HG02623 (cell line): ENCODE measurements at regions not wholly inside any gene's neighbourhood (a gene's known extent, or its start where the extent isn't known, plus 50 kb on each side); places are given as distances from the start of the nearest gene placed in this dataset.

Experiments used
- ATAC-seq: cut with Tn5 transposase; IDR thresholded peaks from one replicate; pipeline ENCODE4 v1.9.1; 2021; ENCODE audit warnings: moderate library complexity; ENCODE audit not compliant: unreplicated experiment

DNA sequence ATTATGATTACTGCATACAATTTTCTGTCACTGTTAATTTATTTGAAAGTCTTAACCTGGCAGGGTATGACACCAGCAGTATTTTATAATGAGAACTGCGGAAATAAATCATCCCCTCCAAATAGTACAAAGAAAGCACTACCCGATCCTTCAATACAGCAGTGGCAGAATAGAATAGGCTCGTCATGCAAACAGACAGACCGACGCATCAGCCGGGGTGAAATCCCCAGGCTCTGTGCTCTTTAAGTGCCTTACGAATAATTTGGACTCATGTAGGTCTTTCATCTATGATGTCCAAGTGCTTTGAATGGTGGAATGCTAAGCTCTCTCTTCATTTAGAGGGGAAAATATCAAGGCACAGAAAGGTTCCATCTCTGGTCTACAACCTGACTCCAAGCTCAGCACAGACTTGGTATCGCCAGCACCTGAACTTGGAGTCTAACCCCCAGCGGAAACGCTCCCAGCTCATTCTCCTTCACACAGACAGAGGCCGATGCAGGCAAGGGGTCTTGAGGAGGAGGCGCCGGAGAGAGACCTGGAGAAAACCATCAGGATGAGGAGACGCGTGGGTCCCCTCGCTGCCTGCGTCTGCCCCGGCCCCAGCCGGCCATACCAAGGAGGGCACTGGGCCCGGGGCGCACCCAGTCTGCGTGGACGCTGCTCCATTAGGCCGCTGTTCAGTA is 568.1 kb upstream of the MKI67 start:
- ATAC-seq: no peak

DNA sequence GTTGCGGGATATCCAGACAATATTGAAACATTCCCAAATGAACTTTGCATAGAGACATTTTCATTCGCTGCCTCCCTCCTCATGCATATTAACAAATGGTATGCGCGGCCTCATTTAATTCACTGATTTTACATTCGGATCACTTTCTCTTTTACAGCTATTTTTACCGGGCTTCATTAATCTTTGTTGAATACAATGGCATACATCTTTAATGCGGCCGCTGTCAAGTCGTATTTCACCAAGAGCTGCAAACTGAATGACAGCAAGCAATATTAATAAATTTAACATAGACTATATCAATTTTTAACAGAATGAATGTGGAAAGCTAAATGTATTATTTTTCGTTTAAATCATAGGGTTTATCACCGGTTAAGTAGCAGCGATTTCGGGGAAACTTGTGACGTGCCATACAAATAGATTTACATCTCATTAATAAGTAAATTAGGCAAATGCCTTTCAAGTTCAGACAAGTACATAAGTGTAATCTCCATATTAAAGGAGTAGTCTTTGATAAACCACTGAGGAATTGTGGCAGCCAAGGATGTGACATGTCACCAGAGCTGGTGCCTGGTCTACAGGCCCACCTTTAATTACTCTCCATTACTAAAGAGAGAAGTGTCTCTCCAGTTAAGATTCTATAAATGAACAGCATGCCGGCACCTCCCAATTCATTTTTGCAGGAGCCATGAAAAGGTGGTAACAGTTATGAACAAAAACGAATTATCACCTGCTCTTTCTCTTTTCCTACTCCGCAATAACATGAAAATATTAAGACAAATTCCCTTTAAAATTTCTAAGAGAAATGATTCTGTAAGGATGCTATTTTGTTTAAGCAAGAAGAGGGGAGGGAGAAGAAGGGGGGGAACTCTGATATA is 568.9 kb upstream of the MKI67 start:
- ATAC-seq: no peak

DNA sequence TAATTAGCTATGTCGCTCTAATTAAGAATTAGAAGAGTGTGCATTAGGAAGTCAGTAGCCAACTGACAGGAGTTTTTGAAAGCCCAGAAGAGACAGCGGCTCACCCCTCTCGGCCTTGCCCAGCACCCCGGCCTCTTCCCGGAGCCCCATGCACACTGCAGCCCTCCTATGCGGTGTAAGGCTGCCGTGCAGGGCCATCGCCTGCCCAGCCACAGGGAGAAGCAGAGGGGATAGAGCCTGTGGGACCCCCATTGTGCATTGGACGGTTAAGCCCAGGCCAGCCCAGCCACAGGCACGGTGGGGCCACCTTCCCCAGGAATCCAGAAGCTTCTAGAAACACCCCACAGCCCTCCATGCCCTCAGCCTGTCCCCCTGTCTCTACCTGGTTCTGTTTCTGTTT is 569.7 kb upstream of the MKI67 start:
- ATAC-seq: no peak

DNA sequence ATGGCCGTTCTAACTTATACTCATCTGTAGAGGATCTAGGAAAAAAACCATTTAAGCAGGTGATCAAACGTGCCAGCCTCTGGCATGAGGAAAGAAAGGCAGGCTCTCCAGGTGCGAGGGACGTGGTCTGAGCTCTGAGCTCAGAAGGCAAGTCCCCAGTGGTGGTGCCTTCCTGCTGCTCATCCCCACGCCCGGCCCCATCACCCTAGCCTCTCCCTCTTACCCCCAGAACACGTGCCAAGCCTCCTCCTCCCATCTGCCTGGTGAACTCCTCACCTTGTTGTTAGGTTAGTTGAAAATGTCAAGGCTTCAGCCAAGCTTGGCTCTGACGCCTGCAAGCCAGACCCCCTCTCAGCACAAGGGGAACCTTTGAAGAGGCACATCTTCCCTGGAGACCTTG is 571.2 kb upstream of the MKI67 start:
- ATAC-seq: no peak

DNA sequence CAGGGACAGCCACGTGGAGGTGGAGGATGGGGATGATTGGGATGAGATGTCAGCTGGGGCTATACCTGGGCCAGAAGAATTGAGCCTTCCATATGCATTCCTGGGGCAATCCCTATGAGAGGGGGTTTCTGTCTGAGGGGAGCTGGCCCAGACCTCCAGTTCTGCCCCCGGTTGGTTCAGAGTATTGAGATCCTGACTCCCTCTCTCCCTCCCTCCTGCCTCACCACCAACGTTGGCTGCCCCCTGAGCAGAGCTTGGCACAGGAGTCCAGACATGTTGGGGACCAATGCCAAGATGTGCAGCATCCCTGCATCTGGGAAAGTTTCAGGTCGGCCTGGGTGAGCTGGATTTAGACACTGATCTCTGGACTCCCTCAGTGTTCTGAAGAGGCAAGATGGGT is 575.2 kb upstream of the MKI67 start:
- ATAC-seq: no peak

DNA sequence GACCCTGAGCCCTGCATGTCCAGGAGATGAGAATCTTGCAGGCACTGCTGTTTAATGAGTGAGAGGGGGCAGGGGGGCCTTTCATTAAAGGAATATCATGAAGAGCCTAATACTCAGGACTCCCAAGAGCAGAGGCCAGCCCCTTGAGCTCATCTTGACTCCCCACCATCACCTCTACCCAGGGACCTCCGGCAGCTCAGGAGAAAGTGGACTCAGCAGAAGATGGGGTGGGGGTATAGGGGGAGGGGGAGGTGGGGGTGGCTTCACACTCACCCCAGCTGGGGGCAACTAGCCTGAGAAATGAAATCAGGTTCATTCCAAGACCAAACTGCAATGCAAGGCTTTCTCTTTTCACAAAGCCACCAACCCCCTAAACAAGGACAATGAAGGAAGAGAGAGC is 575.6 kb upstream of the MKI67 start:
- ATAC-seq: no peak

DNA sequence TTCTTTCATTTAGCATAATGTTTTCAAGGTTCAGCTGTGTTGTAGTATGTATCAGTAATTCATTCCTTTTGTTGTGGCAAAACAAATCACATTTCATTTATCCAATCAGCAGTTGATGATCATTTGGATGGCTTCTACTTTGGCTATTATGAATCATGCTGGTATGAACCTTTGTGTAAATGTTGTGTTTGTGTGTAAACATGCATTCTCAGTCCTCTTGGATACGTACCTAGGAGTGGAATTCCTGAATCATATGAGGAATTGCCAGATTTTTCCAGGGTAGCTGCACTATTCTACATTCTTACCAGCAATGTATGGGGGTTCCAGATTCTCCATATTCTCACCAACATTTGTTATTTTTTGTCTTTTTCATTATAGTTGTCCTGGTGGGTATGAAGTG is 578.5 kb upstream of the MKI67 start:
- no peak for ATAC-seq

DNA sequence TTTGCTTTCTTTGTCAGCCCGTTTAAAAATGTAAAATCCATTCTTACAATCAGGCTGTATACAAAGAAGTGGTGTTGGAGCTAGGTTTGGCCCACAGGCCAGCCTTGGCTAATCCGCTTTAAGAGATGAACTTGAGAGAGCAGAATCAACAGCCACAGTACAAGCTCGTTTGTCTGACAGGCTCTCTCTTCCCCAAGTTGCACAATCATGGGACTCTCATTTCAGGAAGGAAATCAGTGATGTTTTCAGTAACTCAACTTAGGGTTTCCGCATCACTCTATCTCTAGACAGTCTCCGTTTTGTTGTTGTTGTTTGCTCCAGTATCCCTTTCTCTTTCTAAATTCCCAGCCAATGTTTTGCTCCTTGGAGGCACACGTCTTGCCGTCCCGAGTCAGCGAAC is 582.0 kb upstream of the MKI67 start:
- no peak for ATAC-seq

DNA sequence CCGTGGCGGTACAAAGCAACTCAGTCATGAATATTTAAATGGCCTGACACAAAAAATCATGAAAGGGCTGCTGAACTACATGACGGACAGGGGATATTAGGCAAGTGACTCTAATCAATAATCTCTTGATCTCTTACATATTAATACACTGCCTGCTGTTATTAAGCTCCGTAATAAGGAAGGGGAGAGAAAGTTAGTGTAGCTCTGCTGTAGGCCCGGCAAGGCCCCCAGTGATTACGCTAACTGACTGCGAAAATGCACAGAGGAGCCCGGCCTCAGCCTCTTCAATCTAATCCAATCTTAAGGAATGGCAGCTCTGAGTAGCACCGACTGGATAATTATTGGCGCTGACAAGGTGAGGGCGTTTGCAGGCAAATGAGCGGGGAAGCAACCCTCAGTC is 583.5 kb upstream of the MKI67 start:
- no peak for ATAC-seq

DNA sequence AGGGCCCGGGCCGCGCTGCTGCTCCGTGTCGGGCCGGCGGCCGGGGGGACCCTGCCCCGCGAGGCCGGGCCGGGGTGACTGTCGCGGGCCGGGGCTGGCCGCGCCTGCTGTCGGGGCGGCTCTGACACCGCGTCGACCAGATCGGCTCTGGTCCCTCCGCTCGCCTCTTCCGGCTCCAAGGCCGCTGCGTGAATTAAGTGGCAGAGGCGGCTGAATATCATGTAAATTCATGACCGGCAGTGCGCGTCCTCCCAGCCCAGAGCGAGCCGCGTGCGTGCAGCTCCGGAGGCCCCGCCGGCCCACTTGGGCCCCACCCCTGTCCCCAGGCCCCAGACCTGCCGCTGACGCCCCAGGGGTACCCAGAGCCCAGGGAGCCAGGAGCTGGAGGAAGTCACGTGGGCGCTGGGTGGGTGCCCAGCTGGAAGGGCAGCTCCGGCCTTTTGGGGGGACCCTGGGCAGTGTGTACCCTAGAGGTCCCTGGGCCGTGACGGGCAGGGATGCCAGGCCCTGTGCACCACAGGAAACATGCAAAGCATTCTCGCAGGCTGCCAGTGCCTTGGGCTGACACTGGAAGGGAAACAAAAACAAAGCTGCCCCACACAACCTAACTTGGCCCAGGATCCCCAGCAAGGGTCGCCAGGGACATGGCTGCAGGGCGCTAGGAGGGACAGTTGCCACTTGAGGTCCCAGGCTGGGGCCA is 584.0 kb upstream of the MKI67 start:
- no peak for ATAC-seq

DNA sequence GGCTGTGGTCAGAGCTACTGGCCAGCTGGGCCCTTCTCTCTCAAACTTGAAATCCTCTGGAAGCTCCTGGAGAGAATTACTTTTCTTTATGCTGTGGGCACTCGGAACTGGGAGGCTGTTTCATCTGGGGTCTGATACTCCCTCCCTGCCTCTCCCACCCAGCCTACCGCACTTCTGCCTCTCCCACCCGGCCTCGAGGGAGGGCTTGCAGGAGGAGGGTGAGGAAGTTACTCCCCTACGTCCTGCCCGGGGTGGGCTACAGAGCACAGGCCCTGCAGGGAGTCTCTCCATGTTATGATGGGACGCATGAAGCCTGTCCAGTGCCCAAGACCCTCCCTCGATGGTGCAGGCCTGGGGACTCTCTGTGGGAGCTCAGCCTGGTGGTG is 584.6 kb upstream of the MKI67 start:
- no peak for ATAC-seq

DNA sequence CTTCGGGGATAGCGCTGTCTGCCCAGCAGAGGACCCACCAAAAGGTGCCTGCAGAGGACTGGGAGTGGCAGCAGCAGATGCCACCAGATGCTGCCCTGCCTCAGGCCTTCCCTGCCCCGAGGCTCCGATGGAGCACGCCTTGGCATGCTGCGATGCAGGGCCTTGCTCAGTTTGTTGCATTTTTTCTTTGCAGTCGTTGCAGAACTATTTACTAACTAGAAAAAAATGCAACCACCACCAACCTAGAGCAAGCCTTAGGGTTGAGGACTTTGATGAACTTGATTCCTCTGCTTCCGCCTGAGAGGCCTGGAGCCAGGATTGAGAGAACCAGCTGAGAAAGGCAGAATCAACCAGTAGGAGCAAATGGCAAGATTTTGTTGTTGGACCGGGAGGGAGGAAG is 585.6 kb upstream of the MKI67 start:
- no peak for ATAC-seq

DNA sequence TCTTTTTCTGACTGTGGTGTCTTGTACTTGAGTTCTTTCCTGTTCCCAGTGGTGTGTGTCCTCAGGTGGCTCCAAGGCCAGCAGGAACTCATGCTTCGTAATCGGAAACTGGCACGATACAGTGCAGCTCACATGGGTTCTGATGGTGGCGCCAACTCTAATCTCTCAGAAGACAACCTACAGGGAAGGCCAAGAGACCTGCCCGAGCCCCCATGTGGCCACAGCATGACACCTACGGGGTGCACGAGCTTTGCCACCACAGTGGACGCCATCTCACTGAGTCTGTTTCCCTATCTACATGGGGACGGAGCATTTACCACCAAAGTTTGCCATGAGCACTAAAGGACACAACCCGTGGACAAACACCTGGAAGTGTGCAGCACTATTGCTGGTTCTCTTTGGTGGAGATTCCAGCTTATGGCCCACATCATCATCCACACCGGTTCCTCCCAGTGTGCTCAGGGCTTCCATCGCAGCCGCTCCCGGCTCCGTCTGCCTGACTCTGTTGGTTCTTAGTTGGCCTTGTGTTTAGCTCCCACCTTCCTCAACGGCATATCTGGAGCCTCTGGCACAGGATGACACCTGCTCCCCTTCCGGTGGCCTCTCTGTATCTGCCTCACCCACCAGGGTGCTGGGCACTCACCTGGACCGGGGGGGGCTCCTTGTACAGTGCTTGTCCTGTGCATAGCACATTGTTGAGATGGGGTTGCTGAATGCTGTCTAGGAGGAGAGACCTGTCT is 586.6 kb upstream of the MKI67 start:
- ATAC-seq: no peak

DNA sequence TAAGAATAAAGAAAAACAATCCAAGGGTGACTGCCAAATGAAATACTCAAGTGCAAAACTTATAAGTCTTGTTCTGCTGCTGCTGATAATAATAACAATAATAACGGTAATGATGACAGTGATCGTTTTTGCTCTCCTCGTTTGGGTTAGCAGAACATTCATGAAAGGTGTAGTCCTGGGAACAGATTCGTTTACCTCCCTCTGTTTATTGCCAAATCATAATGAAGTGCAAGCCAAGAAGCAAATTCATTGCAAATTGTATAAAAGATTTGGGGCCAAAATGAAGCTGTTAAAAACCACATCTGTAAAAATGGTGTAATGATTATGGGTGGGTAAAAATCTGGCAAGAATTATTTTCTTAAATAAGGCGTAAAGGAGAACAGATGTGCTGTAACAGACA is 587.2 kb upstream of the MKI67 start:
- no peak for ATAC-seq

DNA sequence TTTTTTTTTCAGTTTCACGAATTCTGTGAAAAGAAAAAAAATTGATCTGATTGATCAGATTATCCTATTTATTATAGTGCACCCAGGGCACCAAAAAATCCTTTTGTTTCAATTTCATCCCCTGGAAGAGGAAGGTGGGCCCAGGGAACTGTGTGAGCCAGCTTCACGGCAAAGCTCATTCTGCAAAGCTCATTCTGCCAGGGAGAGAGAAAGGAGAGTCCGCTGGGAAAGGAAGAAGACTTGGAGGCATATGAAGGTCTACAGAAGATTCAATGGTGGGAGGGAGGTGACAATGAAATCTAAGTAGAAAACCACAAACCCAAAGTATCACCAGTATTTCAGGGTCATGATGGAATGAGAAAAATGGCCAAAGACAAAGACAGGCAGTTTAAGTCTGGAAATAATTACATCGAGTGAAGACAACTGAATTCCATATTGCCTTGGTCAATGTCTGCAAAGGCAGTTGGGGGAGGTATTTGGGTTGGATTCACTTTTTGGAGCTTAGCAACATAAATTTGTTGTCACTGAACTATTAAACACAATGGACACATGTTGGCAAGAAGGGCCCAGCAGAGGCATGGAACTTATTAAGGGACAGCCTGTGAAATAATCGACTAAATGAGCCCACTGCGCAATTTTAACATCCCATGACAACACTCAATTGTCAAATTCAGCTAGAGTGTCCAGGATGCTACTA is 587.8 kb upstream of the MKI67 start:
- ATAC-seq: no peak

DNA sequence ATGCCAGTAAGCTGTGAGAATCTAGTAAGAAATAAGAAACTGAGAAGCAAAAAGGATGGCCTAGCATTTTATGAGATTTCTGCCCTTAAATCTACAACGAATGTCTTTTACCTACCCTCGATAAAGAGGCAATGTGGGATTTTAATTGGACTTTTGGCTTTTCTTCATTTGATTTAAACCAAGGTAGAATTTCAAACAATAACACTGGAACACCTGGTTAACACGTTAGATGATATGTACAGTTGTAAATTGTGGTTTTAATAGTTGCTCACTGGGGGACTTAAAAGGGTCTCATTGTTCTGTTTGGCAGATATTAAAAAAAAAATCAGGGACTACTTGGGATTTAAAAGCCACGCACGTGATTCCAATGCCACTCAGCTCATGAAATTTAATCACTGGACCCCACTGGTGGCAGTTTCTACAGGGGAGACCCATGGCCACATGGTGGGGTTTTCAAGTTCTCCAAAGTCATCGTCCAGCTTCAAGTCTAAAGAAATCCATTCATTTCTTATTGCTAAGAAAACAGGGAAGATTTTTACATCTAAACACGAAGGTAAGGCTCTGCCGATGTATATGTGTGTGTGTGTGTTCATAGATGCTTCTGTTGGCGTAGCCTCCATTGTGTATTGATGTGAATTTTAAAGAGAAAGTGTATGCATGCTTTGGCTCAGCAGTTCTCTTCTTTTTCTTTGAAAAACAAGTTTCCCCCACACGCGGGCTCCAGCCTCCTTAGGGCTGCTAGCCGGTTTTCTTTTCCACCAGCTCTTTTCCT is 588.6 kb upstream of the MKI67 start:
- ATAC-seq: no peak

DNA sequence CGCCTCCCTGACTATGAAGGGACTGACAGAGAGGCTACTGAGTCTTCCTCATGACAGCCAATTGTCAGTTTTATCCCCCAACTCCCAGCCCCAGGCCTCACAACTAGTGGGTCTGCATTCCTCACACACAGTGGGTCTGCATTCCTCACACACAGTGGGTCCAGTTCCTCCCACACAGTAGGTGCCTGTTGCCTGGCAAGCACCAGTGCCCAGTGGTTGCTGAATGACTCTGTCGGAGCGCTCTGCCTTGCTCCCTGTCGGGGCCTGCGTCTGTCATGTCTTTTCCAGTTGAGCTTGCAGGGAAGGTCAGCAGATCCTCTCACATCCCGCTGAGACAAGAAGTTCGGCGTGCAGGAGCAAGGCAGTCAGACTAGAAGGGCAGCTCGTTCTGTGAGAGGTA is 590.0 kb upstream of the MKI67 start:
- no peak for ATAC-seq

DNA sequence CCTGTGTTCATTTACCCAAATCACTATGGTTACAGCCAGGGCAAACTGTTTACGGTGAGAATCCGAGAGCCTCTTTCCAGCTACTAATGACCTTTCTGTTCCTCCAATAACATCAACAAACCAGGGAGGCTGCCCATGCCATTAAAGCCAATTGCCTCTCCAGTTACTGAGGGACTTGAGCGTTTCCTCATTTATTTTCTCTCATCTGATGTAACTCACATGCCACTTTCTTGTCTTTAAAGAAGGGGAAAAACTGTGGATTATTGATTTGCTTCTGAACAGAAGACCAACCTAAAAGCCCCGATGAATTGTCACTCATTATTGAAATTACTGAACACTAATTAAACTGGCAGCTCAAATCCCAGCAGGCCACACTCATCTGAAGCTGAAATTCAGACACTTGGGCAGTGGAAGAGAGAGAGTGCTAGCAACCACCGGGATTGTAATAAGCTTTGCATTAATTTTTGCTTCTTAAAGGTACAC is 595.8 kb upstream of the MKI67 start:
- ATAC-seq: no peak

DNA sequence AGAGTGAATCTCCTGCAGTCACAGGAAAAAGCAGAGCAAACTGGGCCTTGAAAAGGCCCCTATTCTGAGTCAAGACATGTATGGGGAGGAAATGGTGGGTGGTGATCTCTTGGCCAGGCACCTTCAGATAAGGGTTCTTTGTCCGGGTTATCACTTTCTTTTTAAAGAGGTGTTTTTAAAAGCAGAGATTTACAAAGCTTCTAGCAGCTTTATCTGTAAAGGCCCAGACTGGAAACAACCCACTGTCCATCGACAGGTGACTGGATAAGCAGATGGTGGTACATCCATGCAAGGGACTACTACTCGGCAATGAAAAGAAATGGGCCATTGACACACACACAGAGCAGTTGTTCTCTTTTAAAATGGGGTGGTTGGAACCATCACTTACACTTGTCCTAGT is 596.7 kb upstream of the MKI67 start:
- no peak for ATAC-seq
